ENCODE measurements at regions not wholly inside any gene's neighbourhood (a gene's known extent, or its start where the extent isn't known, plus 50 kb on each side); places are given as distances from the start of the nearest gene placed in this dataset.
A peak's percentile ranks its signal among the peaks of the same experiment; 100 is the strongest.

DNA sequence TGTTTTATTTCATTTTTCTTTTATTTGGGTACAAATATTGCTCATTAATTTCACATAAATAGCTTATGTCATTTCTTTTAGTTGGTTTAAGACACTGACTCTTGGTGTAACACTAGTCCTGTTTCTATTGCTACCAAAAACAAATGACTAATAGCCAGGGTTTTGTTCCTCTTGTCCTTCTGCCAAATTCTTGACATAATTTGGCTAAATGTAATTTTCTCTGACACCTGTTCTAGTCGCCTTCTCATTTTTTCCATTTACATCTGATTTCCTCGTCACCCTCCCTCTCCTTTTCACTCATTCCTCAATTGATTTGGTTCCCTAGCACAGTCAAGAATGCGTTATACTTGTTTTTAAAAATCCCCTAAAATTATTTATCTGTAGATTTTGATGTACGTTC, 1718.7 kb downstream of the EFNB2 start:
- ATAC-seq (no peak), DNase-seq (no peak)
- no peaks in the 10 kb centered on the region for H3K36me3 Mint-ChIP-seq (ENCODE audit: low read depth)
- no peak overlapping the region for H3K4me3 Mint-ChIP-seq
- peaks cover 2% of the 10 kb centered on the region for H3K4me1 Mint-ChIP-seq
- peaks cover 8% of the 10 kb centered on the region for H3K9me3 Mint-ChIP-seq
- no peaks in the 10 kb centered on the region for H3K27me3 Mint-ChIP-seq
- peak overlapping the region; percentile 5 for H3K27ac Mint-ChIP-seq

DNA sequence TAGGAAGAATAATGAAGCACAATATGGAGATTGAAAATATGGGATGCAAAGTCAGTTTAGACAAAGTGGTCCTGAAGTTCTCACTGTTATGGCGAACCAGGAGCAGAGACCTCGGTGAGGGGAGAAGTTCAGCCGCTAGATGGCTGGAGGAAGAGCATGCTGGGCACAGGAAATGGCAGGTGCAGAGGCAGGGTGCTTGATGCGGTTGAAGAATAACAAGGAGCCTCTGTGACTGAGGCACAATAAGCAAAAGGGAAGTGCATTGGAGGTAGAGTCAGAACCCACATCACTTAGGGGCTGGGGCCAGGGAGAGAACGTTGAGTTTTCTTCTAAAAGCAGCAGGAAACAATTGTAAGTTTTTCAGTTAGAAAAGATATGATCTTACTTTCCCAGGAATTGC, 1725.2 kb downstream of the EFNB2 start:
- H3K27ac Mint-ChIP-seq, result no peak overlapping the region
- ATAC-seq (no peak), DNase-seq (no peak)
- no peaks in the 10 kb centered on the region for H3K36me3 Mint-ChIP-seq (ENCODE audit: low read depth)
- no peaks in the 10 kb centered on the region for H3K27me3 Mint-ChIP-seq
- no peak overlapping the region for H3K4me3 Mint-ChIP-seq
- peaks cover 10% of the 10 kb centered on the region for H3K4me1 Mint-ChIP-seq
- H3K9me3 Mint-ChIP-seq, result peaks cover 8% of the 10 kb centered on the region

GRCh38 chr13:104809483-104809882, 1726.0 kb downstream of the EFNB2 start:
- Mint-ChIP-seq H3K9me3 (peaks cover 8% of the 10 kb centered on the region), H3K4me1 (peaks cover 10% of the 10 kb centered on the region), H3K36me3 (ENCODE audit: low read depth) (no peaks in the 10 kb centered on the region), H3K27ac (no peak overlapping the region), H3K27me3 (no peaks in the 10 kb centered on the region), H3K4me3 (no peak overlapping the region)
- DNase-seq, result no peak
- ATAC-seq, result no peak

- Mint-ChIP-seq H3K27ac (no peak overlapping the region), H3K9me3 (no peaks in the 10 kb centered on the region), H3K4me3 (no peak overlapping the region), H3K27me3 (no peaks in the 10 kb centered on the region), H3K36me3 (ENCODE audit: low read depth) (no peaks in the 10 kb centered on the region), H3K4me1 (peaks cover 6% of the 10 kb centered on the region)
- no peak for ATAC-seq
- DNase-seq, result no peak
Measured at GRCh38 chr13:104805346-104805745, 1730.1 kb downstream of the EFNB2 start.

- DNase-seq (no peak), ATAC-seq (no peak)
- Mint-ChIP-seq H3K4me3 (no peak overlapping the region), H3K4me1 (no peaks in the 10 kb centered on the region), H3K27ac (no peak overlapping the region), H3K27me3 (no peaks in the 10 kb centered on the region), H3K9me3 (no peaks in the 10 kb centered on the region), H3K36me3 (ENCODE audit: low read depth) (no peaks in the 10 kb centered on the region)
Measured at GRCh38 chr13:104799152-104799551, 1732.9 kb upstream of the SLC10A2 start.

GRCh38 chr13:104798486-104798885, 1732.3 kb upstream of the SLC10A2 start:
- no peak for DNase-seq
- no peak overlapping the region for H3K4me3 Mint-ChIP-seq
- H3K27me3 Mint-ChIP-seq, result no peaks in the 10 kb centered on the region
- no peak for ATAC-seq
- no peaks in the 10 kb centered on the region for H3K36me3 Mint-ChIP-seq (ENCODE audit: low read depth)
- no peaks in the 10 kb centered on the region for H3K9me3 Mint-ChIP-seq
- no peaks in the 10 kb centered on the region for H3K4me1 Mint-ChIP-seq
- H3K27ac Mint-ChIP-seq, result no peak overlapping the region

- no peak overlapping the region for H3K27ac Mint-ChIP-seq
- DNase-seq, result no peak
Measured at GRCh38 chr13:104796581-104796980, 1730.4 kb upstream of the SLC10A2 start.

DNA sequence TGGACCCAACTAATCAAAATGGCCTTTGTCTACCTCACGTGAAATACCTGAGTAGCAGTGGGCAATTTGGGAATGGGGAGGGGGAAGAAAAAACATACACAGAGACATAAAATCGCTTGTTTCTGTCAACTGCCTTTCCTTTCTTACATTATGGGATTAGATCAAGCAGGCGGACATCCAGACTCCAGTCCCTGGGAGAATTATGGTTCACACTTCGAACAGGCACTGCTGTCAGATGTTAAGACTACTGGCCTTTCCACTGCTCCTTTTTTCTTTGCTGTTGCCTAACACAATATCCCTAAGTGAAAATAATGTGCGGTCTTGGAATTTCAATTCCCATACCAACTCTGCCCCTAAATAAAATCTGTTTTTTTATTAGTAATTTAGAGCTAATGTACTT, 1719.7 kb upstream of the SLC10A2 start:
- no peak for ATAC-seq
- Mint-ChIP-seq H3K27ac (no peak overlapping the region), H3K4me1 (no peaks in the 10 kb centered on the region), H3K36me3 (ENCODE audit: low read depth) (no peaks in the 10 kb centered on the region), H3K4me3 (no peak overlapping the region), H3K9me3 (no peaks in the 10 kb centered on the region), H3K27me3 (no peaks in the 10 kb centered on the region)
- no peak for DNase-seq

More at GRCh38 chr13:104796581-104796980, 1730.4 kb upstream of the SLC10A2 start:
- Mint-ChIP-seq H3K4me1 (no peaks in the 10 kb centered on the region), H3K9me3 (no peaks in the 10 kb centered on the region), H3K4me3 (no peak overlapping the region), H3K27me3 (no peaks in the 10 kb centered on the region), H3K36me3 (ENCODE audit: low read depth) (no peaks in the 10 kb centered on the region)
- ATAC-seq, result no peak

- ATAC-seq (no peak), DNase-seq (no peak)
- H3K27ac Mint-ChIP-seq, result no peak overlapping the region
- H3K36me3 Mint-ChIP-seq (ENCODE audit: low read depth), result no peaks in the 10 kb centered on the region
- no peaks in the 10 kb centered on the region for H3K27me3 Mint-ChIP-seq
- H3K4me1 Mint-ChIP-seq, result no peaks in the 10 kb centered on the region
- H3K9me3 Mint-ChIP-seq, result no peaks in the 10 kb centered on the region
- no peak overlapping the region for H3K4me3 Mint-ChIP-seq
Measured at GRCh38 chr13:104784891-104785290, 1718.7 kb upstream of the SLC10A2 start.

- Mint-ChIP-seq H3K4me3 (no peak overlapping the region), H3K4me1 (no peaks in the 10 kb centered on the region), H3K36me3 (ENCODE audit: low read depth) (no peaks in the 10 kb centered on the region), H3K27ac (no peak overlapping the region), H3K27me3 (no peaks in the 10 kb centered on the region), H3K9me3 (no peaks in the 10 kb centered on the region)
- ATAC-seq, result no peak
- no peak for DNase-seq
Measured at GRCh38 chr13:104782741-104783140, 1716.5 kb upstream of the SLC10A2 start.

GRCh38 chr13:104779311-104779993, 1713.2 kb upstream of the SLC10A2 start:
- DNase-seq, result no peak
- H3K27ac Mint-ChIP-seq, result no peak overlapping the region
- no peak for ATAC-seq
- no peak overlapping the region for H3K4me3 Mint-ChIP-seq
- no peaks in the 10 kb centered on the region for H3K36me3 Mint-ChIP-seq (ENCODE audit: low read depth)
- no peaks in the 10 kb centered on the region for H3K4me1 Mint-ChIP-seq
- H3K27me3 Mint-ChIP-seq, result no peaks in the 10 kb centered on the region
- H3K9me3 Mint-ChIP-seq, result no peaks in the 10 kb centered on the region

GRCh38 chr13:104773775-104774174, 1707.6 kb upstream of the SLC10A2 start:
- Mint-ChIP-seq H3K36me3 (ENCODE audit: low read depth) (no peaks in the 10 kb centered on the region), H3K9me3 (no peaks in the 10 kb centered on the region), H3K4me1 (peaks cover 6% of the 10 kb centered on the region), H3K27ac (no peak overlapping the region), H3K27me3 (no peaks in the 10 kb centered on the region), H3K4me3 (no peak overlapping the region)
- DNase-seq (no peak), ATAC-seq (no peak)

- H3K36me3 Mint-ChIP-seq (ENCODE audit: low read depth), result no peaks in the 10 kb centered on the region
- H3K9me3 Mint-ChIP-seq, result no peaks in the 10 kb centered on the region
- ATAC-seq, result no peak
- DNase-seq, result no peak
- no peaks in the 10 kb centered on the region for H3K27me3 Mint-ChIP-seq
- no peak overlapping the region for H3K4me3 Mint-ChIP-seq
- peaks cover 6% of the 10 kb centered on the region for H3K4me1 Mint-ChIP-seq
- no peak overlapping the region for H3K27ac Mint-ChIP-seq
Measured at GRCh38 chr13:104769545-104769944, 1703.3 kb upstream of the SLC10A2 start.

DNA sequence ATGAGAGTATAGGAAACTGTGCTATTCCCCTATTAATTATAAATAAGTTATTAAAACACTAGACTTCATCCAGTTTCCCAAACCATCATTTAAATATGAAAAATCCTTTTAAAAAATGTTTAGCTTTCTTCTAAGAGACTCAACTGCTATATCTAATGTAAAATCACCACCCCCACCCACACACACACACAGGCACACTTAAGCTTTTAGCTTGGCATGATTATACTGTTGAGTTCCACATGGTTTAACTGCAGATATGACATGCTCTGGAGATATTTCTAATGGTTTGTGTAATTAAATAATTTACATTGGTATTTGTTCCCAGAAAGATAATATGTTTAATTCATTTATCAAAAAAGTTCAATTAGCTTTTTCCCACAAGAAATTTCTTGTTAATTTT, 1700.1 kb upstream of the SLC10A2 start:
- DNase-seq (no peak), ATAC-seq (no peak)
- Mint-ChIP-seq H3K4me3 (no peak overlapping the region), H3K9me3 (no peaks in the 10 kb centered on the region), H3K27me3 (no peaks in the 10 kb centered on the region), H3K36me3 (ENCODE audit: low read depth) (no peaks in the 10 kb centered on the region), H3K27ac (no peak overlapping the region), H3K4me1 (peaks cover 6% of the 10 kb centered on the region)

DNA sequence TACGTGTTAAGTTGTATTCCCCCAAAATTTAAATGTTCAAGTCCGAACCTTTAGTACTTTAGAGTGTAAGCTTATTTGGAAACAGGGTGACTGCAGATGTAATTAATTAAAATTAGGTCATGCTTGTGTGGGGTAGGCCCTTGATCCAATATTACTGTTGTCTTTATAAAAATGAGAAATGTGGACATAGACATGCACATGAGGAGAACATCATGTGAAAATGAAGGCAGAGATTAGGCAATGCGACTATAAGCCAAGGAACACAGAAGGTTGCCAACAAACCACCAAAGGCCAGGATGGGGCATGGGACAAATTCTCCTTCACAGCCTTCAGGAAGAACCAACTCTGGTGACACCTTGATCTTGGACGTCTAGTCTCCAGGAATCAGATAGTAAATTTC, 1698.4 kb upstream of the SLC10A2 start:
- Mint-ChIP-seq H3K36me3 (ENCODE audit: low read depth) (no peaks in the 10 kb centered on the region), H3K27ac (no peak overlapping the region), H3K4me3 (no peak overlapping the region), H3K27me3 (no peaks in the 10 kb centered on the region), H3K9me3 (no peaks in the 10 kb centered on the region), H3K4me1 (peaks cover 3% of the 10 kb centered on the region)
- no peak for ATAC-seq
- DNase-seq, result no peak

DNA sequence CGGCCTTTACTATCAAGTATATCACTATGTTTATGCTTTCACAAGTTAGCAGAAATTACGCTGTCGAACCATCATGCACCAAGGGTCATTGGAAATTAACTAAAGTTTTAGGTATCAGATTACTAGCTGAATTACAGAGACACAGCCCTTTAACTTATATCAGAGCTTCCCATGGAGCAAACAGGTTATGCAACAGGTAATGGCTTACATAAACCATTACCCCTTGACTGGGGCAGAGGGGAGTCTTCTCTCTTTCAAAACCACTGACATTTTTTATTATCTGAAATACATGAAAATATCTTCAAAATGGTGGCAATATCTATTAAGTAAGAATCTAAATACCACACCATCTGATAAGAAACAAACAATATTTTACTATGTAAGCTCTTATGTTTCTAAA, 1692.9 kb upstream of the SLC10A2 start:
- no peak for DNase-seq
- Mint-ChIP-seq H3K9me3 (no peaks in the 10 kb centered on the region), H3K4me1 (no peaks in the 10 kb centered on the region), H3K27me3 (no peaks in the 10 kb centered on the region), H3K4me3 (no peak overlapping the region), H3K36me3 (ENCODE audit: low read depth) (no peaks in the 10 kb centered on the region), H3K27ac (no peak overlapping the region)
- ATAC-seq, result no peak
